Esophagus muscularis mucosa (tissue), 4 donors: ENCODE measurements at regions not wholly inside any gene's neighbourhood (a gene's known extent, or its start where the extent isn't known, plus 50 kb on each side); places are given as distances from the start of the nearest gene placed in this dataset.

Experiments used
- EP300 ChIP-seq: sonication (generic); formaldehyde crosslinking; IDR thresholded peaks from one replicate; pipeline ENCODE4 v1.6.1; 2017; ENCODE audit warnings: antibody characterized with exemption
- POLR2A ChIP-seq: fragments of 450-650 bp; IDR thresholded peaks from one replicate; pipeline ENCODE4 v1.6.1; 2017; ENCODE audit warnings: antibody characterized with exemption, moderate library complexity, mild to moderate bottlenecking, low read depth
- TF ChIP-seq, protein P1 (sequence below), 3 experiments: fragments of 200-600 bp in 2 of 3; fragments of 450-650 bp in 1 of 3; sonication (generic) in 2 of 3; IDR thresholded peaks; one replicate each; pipeline ENCODE4 v1.5.1; 2017 to 2019; ENCODE audit warnings: antibody characterized with exemption in 3 of 3, mild to moderate bottlenecking in 2 of 3, moderate library complexity in 1 of 3

DNA sequence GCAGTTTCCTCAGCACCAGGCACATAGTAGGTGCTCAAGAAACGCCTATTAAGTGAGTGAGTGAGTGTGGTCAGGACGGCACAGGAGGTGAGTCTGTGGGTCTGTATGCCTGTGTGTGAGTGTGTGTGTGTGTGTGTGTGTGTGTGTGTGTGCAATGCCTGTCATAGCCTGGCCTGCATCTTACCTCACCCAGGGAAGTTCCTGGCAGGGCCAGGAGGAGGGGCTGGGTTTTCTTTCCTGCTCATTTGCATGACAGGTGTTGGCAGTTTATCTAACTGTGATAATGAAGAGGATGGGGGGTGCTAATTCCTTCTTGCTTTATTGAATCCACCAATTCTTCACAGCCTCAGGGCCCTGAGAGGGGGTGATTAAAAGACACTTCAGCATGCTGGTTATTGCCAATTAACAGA, 146.7 kb upstream of the MLN start:
- TF ChIP-seq, protein P1, sequence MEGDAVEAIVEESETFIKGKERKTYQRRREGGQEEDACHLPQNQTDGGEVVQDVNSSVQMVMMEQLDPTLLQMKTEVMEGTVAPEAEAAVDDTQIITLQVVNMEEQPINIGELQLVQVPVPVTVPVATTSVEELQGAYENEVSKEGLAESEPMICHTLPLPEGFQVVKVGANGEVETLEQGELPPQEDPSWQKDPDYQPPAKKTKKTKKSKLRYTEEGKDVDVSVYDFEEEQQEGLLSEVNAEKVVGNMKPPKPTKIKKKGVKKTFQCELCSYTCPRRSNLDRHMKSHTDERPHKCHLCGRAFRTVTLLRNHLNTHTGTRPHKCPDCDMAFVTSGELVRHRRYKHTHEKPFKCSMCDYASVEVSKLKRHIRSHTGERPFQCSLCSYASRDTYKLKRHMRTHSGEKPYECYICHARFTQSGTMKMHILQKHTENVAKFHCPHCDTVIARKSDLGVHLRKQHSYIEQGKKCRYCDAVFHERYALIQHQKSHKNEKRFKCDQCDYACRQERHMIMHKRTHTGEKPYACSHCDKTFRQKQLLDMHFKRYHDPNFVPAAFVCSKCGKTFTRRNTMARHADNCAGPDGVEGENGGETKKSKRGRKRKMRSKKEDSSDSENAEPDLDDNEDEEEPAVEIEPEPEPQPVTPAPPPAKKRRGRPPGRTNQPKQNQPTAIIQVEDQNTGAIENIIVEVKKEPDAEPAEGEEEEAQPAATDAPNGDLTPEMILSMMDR (IDR thresholded peaks at IDR 0.05) = no peak
- TF ChIP-seq EP300 = no peak
- no peak for TF ChIP-seq POLR2A
